ENCODE measurements at regions not wholly inside any gene's neighbourhood (a gene's known extent, or its start where the extent isn't known, plus 50 kb on each side); places are given as distances from the start of the nearest gene placed in this dataset.

DNA sequence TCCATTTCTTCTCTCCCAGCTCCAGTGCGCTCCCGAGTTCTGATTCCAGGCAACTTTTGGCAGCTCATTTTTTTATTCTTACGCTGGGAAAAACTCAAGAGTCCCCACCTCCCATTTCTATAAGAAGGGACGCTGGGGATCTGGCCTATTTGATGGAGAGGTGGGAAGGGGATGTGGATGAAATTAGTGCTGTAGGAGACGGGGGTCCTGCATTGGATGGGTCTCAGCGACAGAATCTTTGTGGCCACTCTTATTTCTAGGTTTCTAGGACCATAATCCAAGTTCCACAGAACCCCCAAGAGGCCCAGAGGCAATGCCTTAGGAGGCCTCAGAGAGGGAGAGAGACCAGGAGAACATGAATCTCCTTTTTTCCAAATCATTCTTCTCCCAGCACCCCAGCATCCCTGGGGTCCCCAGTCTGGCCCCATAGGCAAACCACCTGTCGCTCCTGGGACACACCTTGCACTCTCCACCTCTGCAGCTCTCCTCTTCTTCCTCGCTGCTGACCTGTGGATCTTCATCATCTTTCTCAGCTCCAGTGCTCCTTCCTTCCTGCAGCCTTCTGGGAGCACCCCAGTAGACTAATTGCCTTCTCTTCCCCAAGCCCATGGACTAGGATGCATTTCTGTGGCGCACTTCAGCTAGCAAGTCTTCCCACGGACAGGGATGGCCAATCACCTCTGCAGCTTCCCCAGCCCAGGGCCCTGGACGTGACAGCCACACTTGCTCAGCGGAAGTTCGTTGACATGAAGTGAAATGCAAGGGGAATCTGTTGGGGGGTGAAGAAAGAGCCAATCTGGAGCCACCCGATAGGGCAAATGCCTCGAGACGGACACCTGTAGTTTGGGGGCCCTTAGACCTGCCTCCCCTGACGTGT lies 100.1 kb upstream of the ALDH1A3 start:
- DNase-seq (ENCODE audit: low read depth, low spot score): no peak
- H3K4me1 Mint-ChIP-seq: no peaks in the 10 kb centered on the region
- no peaks in the 10 kb centered on the region for H3K27me3 Mint-ChIP-seq (ENCODE audit: low read depth)
- no peaks in the 10 kb centered on the region for H3K9me3 Mint-ChIP-seq
- no peak overlapping the region for H3K27ac Mint-ChIP-seq (ENCODE audit: unreplicated experiment)
- H3K4me3 Mint-ChIP-seq: no peak overlapping the region
- TF ChIP-seq, protein P1, sequence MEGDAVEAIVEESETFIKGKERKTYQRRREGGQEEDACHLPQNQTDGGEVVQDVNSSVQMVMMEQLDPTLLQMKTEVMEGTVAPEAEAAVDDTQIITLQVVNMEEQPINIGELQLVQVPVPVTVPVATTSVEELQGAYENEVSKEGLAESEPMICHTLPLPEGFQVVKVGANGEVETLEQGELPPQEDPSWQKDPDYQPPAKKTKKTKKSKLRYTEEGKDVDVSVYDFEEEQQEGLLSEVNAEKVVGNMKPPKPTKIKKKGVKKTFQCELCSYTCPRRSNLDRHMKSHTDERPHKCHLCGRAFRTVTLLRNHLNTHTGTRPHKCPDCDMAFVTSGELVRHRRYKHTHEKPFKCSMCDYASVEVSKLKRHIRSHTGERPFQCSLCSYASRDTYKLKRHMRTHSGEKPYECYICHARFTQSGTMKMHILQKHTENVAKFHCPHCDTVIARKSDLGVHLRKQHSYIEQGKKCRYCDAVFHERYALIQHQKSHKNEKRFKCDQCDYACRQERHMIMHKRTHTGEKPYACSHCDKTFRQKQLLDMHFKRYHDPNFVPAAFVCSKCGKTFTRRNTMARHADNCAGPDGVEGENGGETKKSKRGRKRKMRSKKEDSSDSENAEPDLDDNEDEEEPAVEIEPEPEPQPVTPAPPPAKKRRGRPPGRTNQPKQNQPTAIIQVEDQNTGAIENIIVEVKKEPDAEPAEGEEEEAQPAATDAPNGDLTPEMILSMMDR (conservative IDR thresholded peaks at IDR 0.05): no peak
- H3K36me3 Mint-ChIP-seq (ENCODE audit: low read depth): peaks cover 2% of the 10 kb centered on the region

DNA sequence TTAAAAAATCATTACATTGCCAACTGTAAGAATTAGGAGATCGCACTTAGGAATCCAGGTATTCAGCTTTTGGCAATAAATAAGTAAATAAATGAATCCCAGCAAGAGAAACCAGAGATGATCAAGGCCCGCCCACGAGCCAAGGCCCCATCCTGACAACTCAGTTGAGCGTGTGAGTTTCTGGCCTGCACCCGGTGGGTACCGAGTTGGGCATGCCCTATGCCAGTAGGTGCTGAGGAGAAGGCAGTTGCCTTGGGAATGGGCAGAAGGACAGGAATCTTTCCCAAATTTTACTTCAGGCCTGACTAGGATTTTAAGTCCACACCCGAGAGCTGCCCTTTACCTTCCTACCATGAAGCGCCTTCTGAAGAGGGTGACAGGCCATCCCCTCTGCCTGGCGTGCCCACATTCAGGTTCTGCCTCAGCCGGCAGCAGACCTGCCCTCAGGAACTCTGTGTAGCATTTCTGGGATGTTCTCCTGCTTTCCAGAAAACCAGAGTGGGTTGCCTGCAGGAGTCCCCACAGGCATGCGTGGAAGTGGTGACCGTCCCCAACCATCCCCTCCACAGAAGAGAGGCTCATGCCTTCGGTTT lies 99.3 kb upstream of the ALDH1A3 start:
- H3K36me3 Mint-ChIP-seq (ENCODE audit: low read depth): peaks cover 2% of the 10 kb centered on the region

DNA sequence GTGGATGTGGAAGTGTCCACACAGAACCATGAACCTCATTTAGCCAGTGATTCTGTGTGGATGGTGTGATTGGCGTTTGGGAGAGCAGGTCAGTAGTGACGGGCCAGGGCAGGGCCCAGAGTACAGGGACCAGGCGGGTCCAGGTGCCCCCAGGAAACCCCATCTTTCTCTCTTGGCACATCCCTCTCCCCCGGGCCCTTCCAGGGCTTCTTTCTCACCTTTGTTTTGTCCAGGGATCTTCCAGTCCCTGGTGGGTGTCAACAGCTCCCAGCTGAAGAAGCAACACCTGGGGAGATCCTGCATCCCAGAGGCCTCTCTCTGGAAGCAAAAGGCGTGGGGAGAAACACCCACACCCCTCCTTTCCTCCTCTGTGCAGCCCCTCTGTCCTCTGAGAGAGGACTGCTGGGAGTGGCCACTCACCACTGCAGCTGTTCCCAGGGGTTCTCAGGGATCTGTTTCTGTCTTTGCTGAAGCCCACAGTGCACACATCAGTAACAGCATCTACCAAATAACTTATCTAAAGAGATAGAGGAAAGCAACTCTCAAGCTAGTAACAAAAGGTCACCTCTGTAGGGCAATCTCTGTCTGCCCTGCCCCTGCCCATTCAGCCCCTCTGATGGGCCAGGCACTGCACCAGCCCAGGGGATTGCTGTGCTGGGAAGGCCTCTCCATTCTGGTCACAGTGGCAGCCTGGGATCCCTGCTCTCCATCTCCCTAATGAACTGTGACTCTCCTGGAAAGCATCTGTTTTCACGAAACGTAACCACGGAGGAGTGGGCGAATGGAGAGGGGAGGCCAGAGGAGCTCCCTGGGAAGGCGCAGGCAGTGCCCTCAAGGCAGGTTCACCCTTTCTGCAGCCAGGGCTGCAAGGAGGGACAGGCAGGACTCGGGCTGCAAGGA lies 98.3 kb upstream of the ALDH1A3 start:
- Mint-ChIP-seq H3K27ac (ENCODE audit: unreplicated experiment) (no peak overlapping the region), H3K4me3 (no peak overlapping the region), H3K9me3 (no peaks in the 10 kb centered on the region), H3K36me3 (ENCODE audit: low read depth) (no peaks in the 10 kb centered on the region), H3K27me3 (ENCODE audit: low read depth) (no peaks in the 10 kb centered on the region), H3K4me1 (no peaks in the 10 kb centered on the region)
- DNase-seq (ENCODE audit: low read depth, low spot score): no peak
- TF ChIP-seq, protein P1 (conservative IDR thresholded peaks at IDR 0.05): no peak

More for the DNA sequence above, 99.3 kb upstream of the ALDH1A3 start:
- TF ChIP-seq, protein P1 (conservative IDR thresholded peaks at IDR 0.05): no peak
- Mint-ChIP-seq H3K4me3 (no peak overlapping the region), H3K27me3 (ENCODE audit: low read depth) (no peaks in the 10 kb centered on the region), H3K27ac (ENCODE audit: unreplicated experiment) (no peak overlapping the region), H3K4me1 (no peaks in the 10 kb centered on the region), H3K9me3 (no peaks in the 10 kb centered on the region)
- no peak for DNase-seq (ENCODE audit: low read depth, low spot score)

DNA sequence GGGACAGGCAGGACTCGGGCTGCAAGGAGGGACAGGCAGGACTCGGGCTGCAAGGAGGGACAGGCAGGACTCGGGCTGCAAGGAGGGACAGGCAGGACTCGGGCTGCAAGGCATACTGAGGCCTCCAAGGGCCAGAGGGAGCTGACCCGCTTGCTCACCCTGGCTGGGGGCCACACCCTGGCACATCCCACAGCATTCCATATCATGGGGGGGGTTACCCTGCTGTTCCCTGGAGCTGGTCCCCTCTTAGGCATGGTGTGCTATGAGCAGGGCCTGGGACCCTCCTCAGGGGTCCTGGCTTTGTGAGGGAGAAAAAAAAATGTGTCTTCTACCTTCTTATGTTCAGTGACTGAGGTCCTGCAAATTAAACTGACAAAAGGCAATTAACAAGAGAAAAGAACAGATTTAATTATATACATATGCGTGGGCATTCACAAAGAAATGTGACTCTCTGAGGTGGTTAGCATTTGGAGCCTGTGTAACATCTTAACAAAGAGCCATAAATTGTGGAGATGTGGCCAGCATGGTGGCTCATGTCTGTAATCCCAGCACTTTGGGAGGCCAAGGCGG lies 97.6 kb upstream of the ALDH1A3 start:
- Mint-ChIP-seq H3K9me3 (no peaks in the 10 kb centered on the region), H3K27me3 (ENCODE audit: low read depth) (no peaks in the 10 kb centered on the region), H3K4me1 (no peaks in the 10 kb centered on the region), H3K27ac (ENCODE audit: unreplicated experiment) (no peak overlapping the region), H3K36me3 (ENCODE audit: low read depth) (no peaks in the 10 kb centered on the region), H3K4me3 (no peak overlapping the region)
- TF ChIP-seq, protein P1 (conservative IDR thresholded peaks at IDR 0.05): no peak
- no peak for DNase-seq (ENCODE audit: low read depth, low spot score)

DNA sequence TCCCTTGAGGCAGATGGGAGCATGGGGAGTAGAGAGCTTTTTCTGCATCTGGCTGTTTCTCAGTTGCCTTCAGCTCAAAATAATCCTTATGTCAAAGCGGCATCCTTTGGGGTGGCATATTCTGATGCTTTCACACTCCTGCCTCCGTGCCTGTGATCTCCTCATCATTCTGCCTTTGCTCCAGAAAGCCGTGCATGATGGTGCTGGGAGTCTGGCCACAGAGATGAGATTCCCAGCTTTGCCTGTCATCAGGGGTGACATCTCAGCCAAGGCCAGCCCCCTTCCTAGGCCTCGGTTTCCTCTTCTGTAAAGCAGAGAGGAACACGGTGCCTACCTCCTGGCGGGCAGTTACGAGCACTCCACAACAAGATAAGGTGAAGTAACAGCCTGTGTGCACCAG lies 96.3 kb upstream of the ALDH1A3 start:
- TF ChIP-seq, protein P1 (conservative IDR thresholded peaks at IDR 0.05): no peak
- Mint-ChIP-seq H3K4me3 (no peak overlapping the region), H3K27ac (ENCODE audit: unreplicated experiment) (no peak overlapping the region), H3K36me3 (ENCODE audit: low read depth) (no peaks in the 10 kb centered on the region), H3K4me1 (no peaks in the 10 kb centered on the region), H3K27me3 (ENCODE audit: low read depth) (no peaks in the 10 kb centered on the region), H3K9me3 (no peaks in the 10 kb centered on the region)
- no peak for DNase-seq (ENCODE audit: low read depth, low spot score)

All from neural crest cell (in vitro differentiated cells).